ENCODE measurements at regions not wholly inside any gene's neighbourhood (a gene's known extent, or its start where the extent isn't known, plus 50 kb on each side); places are given as distances from the start of the nearest gene placed in this dataset.

- no peak for TF ChIP-seq CTCF (IDR thresholded peaks at IDR 0.05)
- DNase-seq: no peak
- intact Hi-C loops (cut with DNase I, micrococcal nuclease): no loop called here
- Histone ChIP-seq H3K9me3 (no peaks in the 10 kb centered on the region), H3K36me3 (ENCODE audit: low read depth) (no peaks in the 10 kb centered on the region), H3K4me1 (ENCODE audit: low read depth) (peaks cover 8% of the 10 kb centered on the region), H3K4me3 (no peak overlapping the region)
- ATAC-seq: no peak
Measured at GRCh38 chr14:34020014-34020413, 69.1 kb upstream of the EGLN3 start.

DNA sequence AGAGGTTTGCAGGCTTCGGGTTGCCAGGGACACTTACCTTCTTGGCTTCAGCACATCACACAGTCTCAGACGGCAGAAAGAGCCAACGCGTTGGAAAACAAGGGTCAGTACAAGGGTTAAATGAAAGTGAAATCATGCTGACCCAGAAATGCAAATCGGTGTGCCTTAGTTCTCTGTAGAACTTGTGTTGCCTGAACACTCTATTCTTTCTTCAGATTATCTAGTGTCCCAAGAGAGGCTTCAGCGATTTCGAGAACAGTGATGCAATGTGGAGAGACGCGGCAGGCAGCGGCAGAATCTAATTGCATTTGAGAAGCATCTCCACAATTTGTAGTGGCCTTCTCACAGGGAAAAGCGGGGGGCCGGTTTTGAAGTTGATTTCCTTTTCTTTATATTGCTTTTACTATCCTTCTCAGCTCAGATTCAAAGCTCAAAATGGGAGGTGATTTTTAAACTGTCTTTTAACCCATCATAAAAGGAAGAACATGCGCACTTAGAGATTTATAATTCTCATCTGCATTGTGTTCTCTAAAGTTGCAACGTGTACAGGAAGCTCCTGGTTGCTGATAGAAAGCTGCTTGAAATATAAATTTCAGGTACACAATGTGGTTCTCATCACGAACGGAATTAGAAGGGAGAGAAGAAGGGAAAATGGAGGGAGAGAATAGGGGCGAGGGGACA, 67.8 kb upstream of the EGLN3 start:
- H3K4me1 ChIP-seq (ENCODE audit: low read depth): peaks cover 3% of the 10 kb centered on the region
- no peak for TF ChIP-seq CTCF (IDR thresholded peaks at IDR 0.05)
- DNase-seq: no peak
- no peaks in the 10 kb centered on the region for H3K9me3 ChIP-seq
- H3K36me3 ChIP-seq (ENCODE audit: low read depth): no peaks in the 10 kb centered on the region
- no peak overlapping the region for H3K4me3 ChIP-seq
- peak; percentile 27 for ATAC-seq
- intact Hi-C loops (cut with DNase I, micrococcal nuclease): no loop called here

- DNase-seq (no peak), ATAC-seq (no peak)
- H3K4me1 ChIP-seq (ENCODE audit: low read depth): no peaks in the 10 kb centered on the region
- H3K4me3 ChIP-seq: no peak overlapping the region
- intact Hi-C loops (cut with DNase I, micrococcal nuclease): no loop called here
- no peak for TF ChIP-seq CTCF (IDR thresholded peaks at IDR 0.05)
- no peaks in the 10 kb centered on the region for H3K9me3 ChIP-seq
- no peaks in the 10 kb centered on the region for H3K36me3 ChIP-seq (ENCODE audit: low read depth)
Measured at GRCh38 chr14:34018125-34018524, 67.3 kb upstream of the EGLN3 start.

GRCh38 chr14:34015383-34015782, 64.5 kb upstream of the EGLN3 start:
- no peak for DNase-seq
- no peak for ATAC-seq
- TF ChIP-seq CTCF (IDR thresholded peaks at IDR 0.05): no peak

DNA sequence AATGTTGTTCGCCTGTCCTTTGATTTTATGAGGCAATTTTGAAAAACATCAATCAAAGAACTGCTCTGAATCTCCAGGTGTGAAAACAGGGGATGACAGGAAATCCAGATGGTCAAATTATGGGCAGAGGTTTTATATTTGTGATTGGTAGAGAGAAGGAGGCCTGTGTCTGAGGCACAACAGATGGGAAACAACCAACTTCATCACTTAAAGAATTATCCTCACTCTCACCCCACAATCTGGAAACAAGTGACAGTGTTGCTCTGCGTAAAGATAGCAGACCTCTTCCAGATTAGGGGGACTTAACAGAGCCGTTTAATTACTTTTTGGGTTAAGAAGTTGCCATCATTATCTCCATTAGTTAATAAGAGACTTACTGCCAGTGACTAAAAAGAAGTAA, 64.1 kb upstream of the EGLN3 start:
- ATAC-seq (no peak), DNase-seq (no peak)
- H3K4me1 ChIP-seq (ENCODE audit: low read depth): no peaks in the 10 kb centered on the region
- H3K36me3 ChIP-seq (ENCODE audit: low read depth): no peaks in the 10 kb centered on the region
- TF ChIP-seq CTCF (IDR thresholded peaks at IDR 0.05): no peak
- no peaks in the 10 kb centered on the region for H3K9me3 ChIP-seq
- no peak overlapping the region for H3K4me3 ChIP-seq
- intact Hi-C loops (cut with DNase I, micrococcal nuclease): no loop called here

More at GRCh38 chr14:34015383-34015782, 64.5 kb upstream of the EGLN3 start:
- Histone ChIP-seq H3K9me3 (no peaks in the 10 kb centered on the region), H3K36me3 (ENCODE audit: low read depth) (no peaks in the 10 kb centered on the region), H3K4me3 (no peak overlapping the region), H3K4me1 (ENCODE audit: low read depth) (no peaks in the 10 kb centered on the region)
- intact Hi-C loops (cut with DNase I, micrococcal nuclease): no loop called here

GRCh38 chr14:34013721-34014060, 62.8 kb upstream of the EGLN3 start:
- Histone ChIP-seq H3K36me3 (ENCODE audit: low read depth) (no peaks in the 10 kb centered on the region), H3K9me3 (no peaks in the 10 kb centered on the region), H3K4me1 (ENCODE audit: low read depth) (no peaks in the 10 kb centered on the region), H3K4me3 (no peak overlapping the region)
- no peak for DNase-seq
- peak; percentile 13 for ATAC-seq
- TF ChIP-seq CTCF (IDR thresholded peaks at IDR 0.05): no peak
- intact Hi-C loops (cut with DNase I, micrococcal nuclease): no loop called here
